ENCODE measurements at regions not wholly inside any gene's neighbourhood (a gene's known extent, or its start where the extent isn't known, plus 50 kb on each side); places are given as distances from the start of the nearest gene placed in this dataset.

DNA sequence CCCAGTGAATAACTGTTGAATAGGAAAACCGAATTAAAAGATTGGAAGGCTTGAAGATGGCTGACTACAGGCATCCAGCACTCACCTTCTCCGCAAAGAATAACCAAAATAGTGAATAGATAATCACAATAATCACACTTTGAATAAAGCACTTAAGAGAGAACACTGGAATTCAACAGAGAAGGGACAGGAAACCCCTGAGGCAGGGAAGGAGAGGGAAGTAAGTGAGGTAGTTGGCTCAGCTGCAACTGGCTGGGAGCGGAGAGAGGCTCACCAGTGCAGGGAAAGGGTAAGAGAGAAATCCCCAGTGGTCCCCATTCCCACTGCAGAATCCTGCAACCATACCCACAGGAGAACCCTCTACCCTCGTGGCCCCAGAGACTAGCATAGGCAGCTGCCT lies 246.6 kb upstream of the NCKAP5 start:
- WGBS, 2 donors: 74 to 83% methylated on average over 4 of the region's 4 CpGs
- Histone ChIP-seq H3K4me1 (no peaks in the 10 kb centered on the region), H3K9me3 (no peaks in the 10 kb centered on the region), H3K27me3 (no peaks in the 10 kb centered on the region), H3K27ac (no peak overlapping the region), H3K36me3 (ENCODE audit: low read depth, missing control alignments) (no peaks in the 10 kb centered on the region), H3K4me3 (no peak overlapping the region)
- no peak for DNase-seq
- intact Hi-C loops (cut with DNase I; ENCODE audit: low total_unique reads): no loop called here
- TF ChIP-seq, protein P1, sequence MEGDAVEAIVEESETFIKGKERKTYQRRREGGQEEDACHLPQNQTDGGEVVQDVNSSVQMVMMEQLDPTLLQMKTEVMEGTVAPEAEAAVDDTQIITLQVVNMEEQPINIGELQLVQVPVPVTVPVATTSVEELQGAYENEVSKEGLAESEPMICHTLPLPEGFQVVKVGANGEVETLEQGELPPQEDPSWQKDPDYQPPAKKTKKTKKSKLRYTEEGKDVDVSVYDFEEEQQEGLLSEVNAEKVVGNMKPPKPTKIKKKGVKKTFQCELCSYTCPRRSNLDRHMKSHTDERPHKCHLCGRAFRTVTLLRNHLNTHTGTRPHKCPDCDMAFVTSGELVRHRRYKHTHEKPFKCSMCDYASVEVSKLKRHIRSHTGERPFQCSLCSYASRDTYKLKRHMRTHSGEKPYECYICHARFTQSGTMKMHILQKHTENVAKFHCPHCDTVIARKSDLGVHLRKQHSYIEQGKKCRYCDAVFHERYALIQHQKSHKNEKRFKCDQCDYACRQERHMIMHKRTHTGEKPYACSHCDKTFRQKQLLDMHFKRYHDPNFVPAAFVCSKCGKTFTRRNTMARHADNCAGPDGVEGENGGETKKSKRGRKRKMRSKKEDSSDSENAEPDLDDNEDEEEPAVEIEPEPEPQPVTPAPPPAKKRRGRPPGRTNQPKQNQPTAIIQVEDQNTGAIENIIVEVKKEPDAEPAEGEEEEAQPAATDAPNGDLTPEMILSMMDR (IDR thresholded peaks at IDR 0.05): no peak
- TF ChIP-seq POLR2A (IDR thresholded peaks at IDR 0.05): no peak

DNA sequence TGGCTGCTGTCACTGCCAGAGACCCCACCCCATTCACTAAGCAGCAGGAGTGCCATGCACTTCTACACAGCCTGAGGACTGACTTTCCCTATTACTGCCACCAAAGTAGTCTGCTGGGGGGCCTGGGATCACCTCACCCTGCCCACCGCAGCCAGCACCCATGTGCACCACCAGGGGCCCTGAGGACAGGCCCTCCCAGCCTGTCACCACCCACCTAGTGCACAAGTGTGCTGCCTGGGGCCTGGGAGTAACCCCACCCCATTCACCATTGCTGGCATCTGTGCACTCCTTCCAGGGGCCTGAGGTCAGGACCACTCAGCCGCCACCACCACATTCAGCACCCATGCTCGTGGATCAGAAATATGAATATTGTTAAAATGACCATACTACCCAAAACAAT lies 247.8 kb upstream of the NCKAP5 start:
- no peak overlapping the region for H3K4me3 ChIP-seq
- intact Hi-C loops (cut with DNase I; ENCODE audit: low total_unique reads): no loop called here
- DNase-seq: no peak
- no peaks in the 10 kb centered on the region for H3K27me3 ChIP-seq
- 60 to 93% methylated on average over 2 to 3 of the region's 3 CpGs for WGBS, 2 donors
- H3K9me3 ChIP-seq: no peaks in the 10 kb centered on the region
- no peak overlapping the region for H3K27ac ChIP-seq
- TF ChIP-seq POLR2A (IDR thresholded peaks at IDR 0.05): no peak
- TF ChIP-seq, protein P1 (IDR thresholded peaks at IDR 0.05): no peak
- H3K4me1 ChIP-seq: no peaks in the 10 kb centered on the region
- H3K36me3 ChIP-seq (ENCODE audit: low read depth, missing control alignments): no peaks in the 10 kb centered on the region

DNA sequence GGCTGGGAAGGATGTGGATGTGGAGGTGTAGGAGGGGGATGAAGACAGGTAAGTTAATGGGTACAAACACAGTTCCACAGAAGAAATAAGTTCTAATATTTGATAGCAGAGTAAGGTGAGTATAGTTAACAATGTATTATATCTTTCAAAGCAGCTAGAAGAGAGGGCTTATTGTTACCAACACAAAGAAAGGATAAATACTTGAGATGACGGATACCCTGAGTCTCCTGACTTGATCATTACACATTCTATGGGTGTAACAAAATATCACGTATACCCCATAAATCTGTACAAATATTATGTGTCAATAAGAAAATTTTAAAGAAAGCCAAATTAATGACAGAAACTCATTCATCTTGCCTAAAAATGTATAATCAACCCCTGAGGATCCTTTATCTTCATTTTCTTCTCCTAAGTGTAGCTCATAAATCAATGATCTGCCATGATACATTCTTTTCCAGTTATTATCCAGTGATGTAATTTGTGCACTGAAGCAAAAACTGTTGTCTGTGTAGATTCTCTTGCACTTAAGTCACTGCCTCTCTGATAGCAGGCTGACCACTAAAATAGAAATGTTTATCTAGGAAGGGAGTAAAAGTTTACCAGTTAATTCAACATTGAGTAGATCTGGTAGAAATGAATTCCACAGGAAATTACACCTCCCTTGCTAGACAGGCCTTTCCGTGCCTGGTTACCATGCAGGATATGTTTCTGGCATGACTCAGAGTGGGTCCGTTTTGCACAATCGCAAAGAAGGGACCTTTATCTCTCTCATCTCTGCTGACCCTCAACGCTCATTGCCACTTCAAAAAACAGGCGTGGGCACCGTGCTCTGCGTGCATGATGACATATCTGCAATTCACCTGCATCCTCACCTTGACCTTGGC lies 249.7 kb upstream of the NCKAP5 start:
- no peak for TF ChIP-seq POLR2A (IDR thresholded peaks at IDR 0.05)
- TF ChIP-seq, protein P1 (IDR thresholded peaks at IDR 0.05): no peak
- DNase-seq: no peak
- Histone ChIP-seq H3K27ac (no peak overlapping the region), H3K27me3 (no peaks in the 10 kb centered on the region), H3K9me3 (no peaks in the 10 kb centered on the region), H3K4me3 (no peak overlapping the region), H3K4me1 (no peaks in the 10 kb centered on the region), H3K36me3 (ENCODE audit: low read depth, missing control alignments) (no peaks in the 10 kb centered on the region)
- intact Hi-C loops (cut with DNase I; ENCODE audit: low total_unique reads): no loop called here
- 62 to 70% methylated on average over 9 of the region's 9 CpGs for WGBS, 2 donors

DNA sequence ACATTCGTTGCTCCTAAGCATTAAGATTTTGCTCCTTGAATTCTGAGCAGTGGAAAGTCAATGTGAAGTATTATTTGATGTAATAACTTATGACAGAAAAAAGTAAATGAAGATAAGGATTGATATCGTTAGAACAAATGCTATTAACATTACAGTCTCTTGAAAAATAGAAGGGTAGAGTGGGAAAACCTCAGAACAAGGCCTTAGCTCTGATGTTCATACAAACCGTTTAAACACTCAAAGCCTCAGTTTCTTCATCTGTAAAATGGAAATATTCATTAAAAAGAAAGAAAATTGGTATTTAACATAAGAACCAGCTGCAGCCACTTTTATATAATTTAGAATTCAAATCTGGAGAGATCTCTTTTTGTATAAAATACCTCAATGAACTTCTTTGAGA lies 250.4 kb upstream of the NCKAP5 start:
- no peak for TF ChIP-seq POLR2A (IDR thresholded peaks at IDR 0.05)
- TF ChIP-seq, protein P1 (IDR thresholded peaks at IDR 0.05): no peak
- Histone ChIP-seq H3K27me3 (no peaks in the 10 kb centered on the region), H3K36me3 (ENCODE audit: low read depth, missing control alignments) (no peaks in the 10 kb centered on the region), H3K9me3 (no peaks in the 10 kb centered on the region), H3K4me1 (no peaks in the 10 kb centered on the region), H3K4me3 (no peak overlapping the region), H3K27ac (no peak overlapping the region)
- WGBS, 2 donors: 69 to 74% methylated on average over 3 of the region's 3 CpGs
- no peak for DNase-seq
- intact Hi-C loops (cut with DNase I; ENCODE audit: low total_unique reads): no loop called here

DNA sequence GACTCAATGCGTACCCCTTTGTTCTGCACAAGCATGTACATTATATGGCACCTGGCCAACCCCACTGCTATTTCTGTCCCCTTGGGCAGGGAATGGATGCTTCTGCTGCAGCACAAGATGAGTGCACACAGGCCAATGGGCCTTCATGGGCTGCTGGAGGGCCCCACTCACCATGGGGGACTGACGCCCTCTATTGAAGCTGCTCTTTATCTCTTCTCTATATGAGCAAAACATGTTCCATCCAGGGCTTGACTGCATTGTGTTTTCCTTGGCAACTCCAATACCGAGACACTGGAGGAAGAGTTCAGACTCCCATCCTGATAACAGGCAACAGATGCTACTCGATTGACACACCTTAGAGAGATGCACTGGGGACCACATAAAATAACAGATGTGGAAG lies 251.6 kb upstream of the NCKAP5 start:
- Histone ChIP-seq H3K27me3 (no peaks in the 10 kb centered on the region), H3K4me3 (no peak overlapping the region), H3K4me1 (no peaks in the 10 kb centered on the region), H3K27ac (no peak overlapping the region), H3K36me3 (ENCODE audit: low read depth, missing control alignments) (no peaks in the 10 kb centered on the region), H3K9me3 (no peaks in the 10 kb centered on the region)
- intact Hi-C loops (cut with DNase I; ENCODE audit: low total_unique reads): no loop called here
- DNase-seq: no peak
- TF ChIP-seq, protein P1 (IDR thresholded peaks at IDR 0.05): no peak
- TF ChIP-seq POLR2A (IDR thresholded peaks at IDR 0.05): no peak
- WGBS, 2 donors: 77 to 91% methylated on average over 4 of the region's 4 CpGs
